Endodermal cell (in vitro differentiated cells): ENCODE measurements at regions not wholly inside any gene's neighbourhood (a gene's known extent, or its start where the extent isn't known, plus 50 kb on each side); places are given as distances from the start of the nearest gene placed in this dataset.
A peak's percentile ranks its signal among the peaks of the same experiment; 100 is the strongest.

Experiments used
- DNase-seq: peaks from one replicate; pipeline ENCODE4 v3.0.0-alpha.2; 2017
- H3K27ac ChIP-seq: 2 replicates; pipeline ENCODE4 v1.5.1; 2013; ENCODE audit warnings: mild to moderate bottlenecking, low read depth, low read length, moderate library complexity
- H3K27me3 ChIP-seq: 2 replicates; pipeline ENCODE4 v1.6.1; 2013; ENCODE audit warnings: mild to moderate bottlenecking, low read length, moderate library complexity; ENCODE audit not compliant: insufficient read depth, control insufficient read depth, poor library complexity, severe bottlenecking
- H3K36me3 ChIP-seq: 2 replicates; pipeline ENCODE4 v1.7.0; 2013; ENCODE audit warnings: mild to moderate bottlenecking, low read length, moderate library complexity; ENCODE audit not compliant: control insufficient read depth, insufficient read depth
- H3K4me1 ChIP-seq: one replicate; pipeline ENCODE4 v1.7.0; 2013; ENCODE audit warnings: low read length; ENCODE audit not compliant: control insufficient read depth, insufficient read depth
- H3K4me3 ChIP-seq: 2 replicates; pipeline ENCODE4 v1.5.1; 2013; ENCODE audit warnings: mild to moderate bottlenecking, low read length, moderate library complexity
- H3K9ac ChIP-seq: 2 replicates; pipeline ENCODE4 v1.6.1; 2013; ENCODE audit warnings: mild to moderate bottlenecking, low read length, moderate library complexity; ENCODE audit not compliant: poor library complexity, severe bottlenecking; ENCODE audit errors: extremely low read depth
- H3K9me3 ChIP-seq: 2 replicates; pipeline ENCODE4 v1.6.1; 2013; ENCODE audit warnings: mild to moderate bottlenecking, low read length, moderate library complexity; ENCODE audit not compliant: control insufficient read depth
- H3K27ac Mint-ChIP-seq: 2 replicates; pipeline ENCODE4 v1.8.0; 2020; ENCODE audit warnings: mixed read lengths
- H3K27me3 Mint-ChIP-seq: 2 replicates; pipeline ENCODE4 v1.8.0; 2021; ENCODE audit warnings: mild to moderate bottlenecking, mixed read lengths; ENCODE audit not compliant: insufficient read depth
- H3K36me3 Mint-ChIP-seq: 2 replicates; pipeline ENCODE4 v1.8.0; 2020; ENCODE audit warnings: low read depth, mixed read lengths
- H3K4me1 Mint-ChIP-seq: 2 replicates; pipeline ENCODE4 v1.8.0; 2020; ENCODE audit warnings: mixed read lengths
- H3K4me3 Mint-ChIP-seq: 2 replicates; pipeline ENCODE4 v1.8.0; 2020; ENCODE audit warnings: mild to moderate bottlenecking, moderate library complexity, mixed read lengths
- H3K9me3 Mint-ChIP-seq: 2 replicates; pipeline ENCODE4 v1.8.0; 2020; ENCODE audit warnings: mild to moderate bottlenecking, mixed read lengths
- WGBS, 2 experiments: methylation state at CpG; one replicate each; pipeline versions ENCODE4 v1.1.5 to v1.1.7; 2013; ENCODE audit warnings: missing lambda C conversion rate in 2 of 2, mixed read lengths in 1 of 2; ENCODE audit not compliant: insufficient coverage in 1 of 2, insufficient read length in 1 of 2; 5-methylcytosine and 5-hydroxymethylcytosine counted together
- TF ChIP-seq, protein P1 (sequence below): fragments of 200-600 bp; sonication (generic); conservative IDR thresholded peaks from 2 replicates; pipeline ENCODE4 v1.5.0; 2021; ENCODE audit warnings: antibody characterized with exemption, mild to moderate bottlenecking

DNA sequence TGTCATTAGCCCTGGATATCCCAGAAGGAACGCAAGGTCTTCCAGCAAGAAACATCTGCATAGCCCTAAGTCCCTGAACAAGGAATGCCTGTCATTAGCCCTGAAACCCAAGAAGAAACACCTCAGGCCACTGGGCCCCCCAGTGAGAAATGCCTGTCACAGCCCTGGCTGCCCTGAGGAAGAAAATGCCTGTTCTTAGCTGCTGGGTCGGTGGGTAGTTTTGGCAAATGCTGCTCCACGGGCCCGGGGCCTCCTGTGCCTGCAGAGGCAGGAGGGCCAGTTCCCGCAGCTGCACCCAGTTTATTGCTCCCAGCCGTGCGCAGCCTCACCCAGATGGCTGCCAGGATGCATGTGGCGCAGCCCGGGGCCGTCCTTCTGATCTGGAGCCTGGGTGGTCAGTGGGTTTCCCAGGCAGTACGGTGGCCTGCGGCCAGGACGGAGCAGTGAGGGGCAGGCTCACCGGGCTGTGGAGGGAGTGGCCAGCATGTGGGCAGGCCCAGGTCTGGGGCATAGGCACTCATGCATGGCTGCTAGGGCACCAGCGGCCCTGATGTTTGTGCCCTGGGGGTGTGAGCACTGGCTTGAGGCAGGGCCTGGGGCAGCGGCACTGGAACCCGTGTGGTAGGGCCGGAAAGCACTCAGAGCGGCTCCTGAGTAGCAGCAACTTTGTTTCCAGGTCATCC is 219.0 kb downstream of the ERMARD start:
- Mint-ChIP-seq H3K27ac (no peak overlapping the region), H3K9me3 (peaks cover 14% of the 10 kb centered on the region), H3K36me3 (peaks cover 7% of the 10 kb centered on the region), H3K27me3 (peaks cover 1% of the 10 kb centered on the region), H3K4me1 (no peaks in the 10 kb centered on the region), H3K4me3 (no peak overlapping the region)
- Histone ChIP-seq H3K27ac (no peak overlapping the region), H3K4me1 (no peaks in the 10 kb centered on the region), H3K9ac (no peak overlapping the region), H3K4me3 (no peak overlapping the region), H3K27me3 (no peaks in the 10 kb centered on the region), H3K9me3 (no peaks in the 10 kb centered on the region), H3K36me3 (no peaks in the 10 kb centered on the region)
- 87 to 92% methylated on average over 15 to 19 of the region's 19 CpGs for WGBS, 2 experiments
- peak; percentile 46 for DNase-seq
- TF ChIP-seq, protein P1, sequence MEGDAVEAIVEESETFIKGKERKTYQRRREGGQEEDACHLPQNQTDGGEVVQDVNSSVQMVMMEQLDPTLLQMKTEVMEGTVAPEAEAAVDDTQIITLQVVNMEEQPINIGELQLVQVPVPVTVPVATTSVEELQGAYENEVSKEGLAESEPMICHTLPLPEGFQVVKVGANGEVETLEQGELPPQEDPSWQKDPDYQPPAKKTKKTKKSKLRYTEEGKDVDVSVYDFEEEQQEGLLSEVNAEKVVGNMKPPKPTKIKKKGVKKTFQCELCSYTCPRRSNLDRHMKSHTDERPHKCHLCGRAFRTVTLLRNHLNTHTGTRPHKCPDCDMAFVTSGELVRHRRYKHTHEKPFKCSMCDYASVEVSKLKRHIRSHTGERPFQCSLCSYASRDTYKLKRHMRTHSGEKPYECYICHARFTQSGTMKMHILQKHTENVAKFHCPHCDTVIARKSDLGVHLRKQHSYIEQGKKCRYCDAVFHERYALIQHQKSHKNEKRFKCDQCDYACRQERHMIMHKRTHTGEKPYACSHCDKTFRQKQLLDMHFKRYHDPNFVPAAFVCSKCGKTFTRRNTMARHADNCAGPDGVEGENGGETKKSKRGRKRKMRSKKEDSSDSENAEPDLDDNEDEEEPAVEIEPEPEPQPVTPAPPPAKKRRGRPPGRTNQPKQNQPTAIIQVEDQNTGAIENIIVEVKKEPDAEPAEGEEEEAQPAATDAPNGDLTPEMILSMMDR = no peak

DNA sequence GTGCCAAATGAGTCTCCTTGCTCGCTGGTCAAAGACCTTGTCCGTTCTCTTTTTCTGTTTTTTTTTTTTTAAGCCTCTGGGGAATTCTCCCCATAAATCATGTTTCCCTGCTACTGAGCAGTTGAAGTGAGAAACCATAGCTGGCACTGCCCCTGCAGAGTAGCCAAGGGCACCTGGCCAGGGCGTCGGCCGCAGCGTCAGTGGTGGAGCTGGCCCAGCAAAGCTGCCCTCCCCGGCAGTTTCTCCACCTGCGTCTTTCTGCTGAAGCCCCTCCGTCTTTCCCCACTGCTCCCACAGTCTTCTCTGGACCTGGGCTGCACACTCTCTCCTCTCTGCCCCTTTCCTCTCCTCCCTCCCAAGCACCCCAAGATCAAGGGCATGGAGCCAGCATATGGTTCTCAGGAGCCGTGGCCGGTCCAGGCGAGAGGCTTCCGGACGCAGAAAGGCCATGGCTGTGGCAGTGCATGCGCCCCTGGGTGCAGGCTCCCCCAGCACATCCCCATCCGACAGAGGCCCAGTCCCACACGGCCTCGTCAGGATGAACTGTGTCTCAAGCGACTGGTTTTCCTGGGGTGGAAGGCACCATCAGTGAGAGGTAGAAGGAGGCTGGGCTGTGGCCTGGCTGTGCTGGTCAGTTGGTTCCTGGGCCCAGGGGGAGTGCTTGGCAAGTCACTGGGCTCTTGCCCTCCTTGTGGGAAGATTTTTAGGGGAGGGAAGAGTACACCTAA is 218.1 kb downstream of the ERMARD start:
- Histone ChIP-seq H3K27ac (no peak overlapping the region), H3K27me3 (no peaks in the 10 kb centered on the region), H3K9me3 (no peaks in the 10 kb centered on the region), H3K4me3 (no peak overlapping the region), H3K9ac (no peak overlapping the region), H3K36me3 (no peaks in the 10 kb centered on the region), H3K4me1 (no peaks in the 10 kb centered on the region)
- DNase-seq = peak; percentile 26
- Mint-ChIP-seq H3K4me3 (no peak overlapping the region), H3K27me3 (peaks cover 1% of the 10 kb centered on the region), H3K36me3 (peaks cover 7% of the 10 kb centered on the region), H3K4me1 (no peaks in the 10 kb centered on the region), H3K27ac (no peak overlapping the region), H3K9me3 (peaks cover 14% of the 10 kb centered on the region)
- TF ChIP-seq, protein P1 = no peak
- 95 to 99% methylated on average over 12 to 19 of the region's 19 CpGs for WGBS, 2 experiments

DNA sequence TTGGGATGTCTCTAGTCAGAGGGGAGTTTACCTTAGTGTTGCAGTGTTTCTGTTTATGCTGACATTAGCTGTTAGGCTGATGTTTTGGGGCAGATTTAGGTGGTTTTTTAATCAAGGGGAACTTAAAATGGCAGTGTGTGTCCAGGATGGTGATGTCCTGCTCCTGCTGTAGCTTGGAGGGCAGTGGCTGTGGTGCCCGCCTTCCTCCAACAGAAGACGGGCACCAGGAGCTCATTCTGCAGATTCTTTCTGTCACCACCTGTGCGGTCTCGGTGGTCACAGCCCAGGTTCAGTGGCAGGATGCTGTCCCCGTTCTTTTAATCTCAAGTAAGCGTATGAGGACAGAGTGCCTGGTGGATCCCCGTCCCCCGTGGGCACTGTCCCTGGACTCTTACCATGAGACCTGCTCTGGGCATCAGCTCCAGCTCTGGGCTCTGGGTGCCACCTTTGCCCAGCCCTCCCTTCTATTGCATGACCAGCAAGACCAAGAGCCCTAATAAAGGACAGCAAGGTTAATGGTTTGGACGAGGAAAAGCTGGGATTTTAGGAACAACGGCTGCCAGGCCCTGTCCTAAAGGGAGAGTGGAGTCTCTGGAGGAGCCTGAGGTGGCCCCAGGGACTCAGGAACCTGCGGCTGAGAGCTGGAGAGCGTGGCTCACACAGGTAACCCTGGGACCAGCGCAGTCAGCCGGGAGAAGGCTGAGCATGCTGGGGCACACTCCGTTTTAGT is 217.3 kb downstream of the ERMARD start:
- Histone ChIP-seq H3K27ac (no peak overlapping the region), H3K36me3 (no peaks in the 10 kb centered on the region), H3K9me3 (no peaks in the 10 kb centered on the region), H3K9ac (no peak overlapping the region), H3K4me1 (no peaks in the 10 kb centered on the region), H3K4me3 (no peak overlapping the region), H3K27me3 (no peaks in the 10 kb centered on the region)
- TF ChIP-seq, protein P1 = no peak
- Mint-ChIP-seq H3K27ac (no peak overlapping the region), H3K36me3 (peaks cover 7% of the 10 kb centered on the region), H3K4me1 (no peaks in the 10 kb centered on the region), H3K27me3 (peaks cover 1% of the 10 kb centered on the region), H3K9me3 (peaks cover 14% of the 10 kb centered on the region), H3K4me3 (no peak overlapping the region)
- WGBS, 2 experiments = 79 to 82% methylated on average over 13 to 15 of the region's 15 CpGs
- DNase-seq = peak; percentile 27
